ENCODE measurements at regions not wholly inside any gene's neighbourhood (a gene's known extent, or its start where the extent isn't known, plus 50 kb on each side); places are given as distances from the start of the nearest gene placed in this dataset.

DNA sequence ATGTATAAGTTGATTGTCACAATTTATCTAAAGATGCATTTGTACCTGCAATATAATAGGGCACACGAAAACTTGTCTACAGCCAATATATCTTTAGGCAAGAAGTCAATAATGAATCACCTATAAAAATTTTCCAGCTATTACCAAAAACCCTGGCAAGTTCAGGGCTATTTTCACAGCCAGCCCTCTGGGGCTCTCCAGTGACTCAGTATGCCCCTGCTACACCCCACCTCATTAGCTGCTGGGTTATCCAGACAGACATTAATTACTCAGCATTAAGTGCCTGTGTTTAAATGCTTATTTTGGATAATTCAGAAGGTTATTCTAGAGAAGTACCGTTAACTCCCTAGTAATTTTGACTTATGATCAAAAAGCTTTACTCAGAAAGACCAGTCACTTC, 220.2 kb downstream of the TBX15 start (continued):
- TF ChIP-seq CTCF (conservative IDR thresholded peaks at IDR 0.05; ENCODE audit: low read depth in 2 of 2), result no peak
- TF ChIP-seq EZH2phosphoT487 (IDR thresholded peaks at IDR 0.05; ENCODE audit: unreplicated experiment), result no peak
- no peak for TF ChIP-seq JUNB (IDR thresholded peaks at IDR 0.05; ENCODE audit: unreplicated experiment)
- no peak for TF ChIP-seq STAT1 (IDR thresholded peaks at IDR 0.05; ENCODE audit: unreplicated experiment)
- TF ChIP-seq NANOG (IDR thresholded peaks at IDR 0.05; ENCODE audit: borderline replicate concordance), result no peak
- no peak for TF ChIP-seq ZNF331 (CRISPR knock-in tag; IDR thresholded peaks at IDR 0.05; ENCODE audit: low read depth)
- TF ChIP-seq, protein P1, sequence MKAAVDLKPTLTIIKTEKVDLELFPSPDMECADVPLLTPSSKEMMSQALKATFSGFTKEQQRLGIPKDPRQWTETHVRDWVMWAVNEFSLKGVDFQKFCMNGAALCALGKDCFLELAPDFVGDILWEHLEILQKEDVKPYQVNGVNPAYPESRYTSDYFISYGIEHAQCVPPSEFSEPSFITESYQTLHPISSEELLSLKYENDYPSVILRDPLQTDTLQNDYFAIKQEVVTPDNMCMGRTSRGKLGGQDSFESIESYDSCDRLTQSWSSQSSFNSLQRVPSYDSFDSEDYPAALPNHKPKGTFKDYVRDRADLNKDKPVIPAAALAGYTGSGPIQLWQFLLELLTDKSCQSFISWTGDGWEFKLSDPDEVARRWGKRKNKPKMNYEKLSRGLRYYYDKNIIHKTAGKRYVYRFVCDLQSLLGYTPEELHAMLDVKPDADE (IDR thresholded peaks at IDR 0.05), result no peak

- H3F3A ChIP-seq (replicated peaks; ENCODE audit: low read depth), result no peaks in the 10 kb centered on the region
- no peaks in the 10 kb centered on the region for H3K36me3 ChIP-seq (ENCODE audit: insufficient read depth)
- peaks cover 7% of the 10 kb centered on the region for H3K4me1 Mint-ChIP-seq
- H3K4me3 ChIP-seq, result no peak overlapping the region
- no peak overlapping the region for H2AFZ ChIP-seq
- H3K27me3 Mint-ChIP-seq (ENCODE audit: insufficient read depth, low read depth, poor library complexity), result peaks cover 6% of the 10 kb centered on the region
- no peak overlapping the region for H3K27ac Mint-ChIP-seq
- peaks cover 77% of the 10 kb centered on the region for H3K27me3 ChIP-seq (ENCODE audit: insufficient read depth)
- H3K79me2 ChIP-seq (replicated peaks; ENCODE audit: insufficient read depth), result no peaks in the 10 kb centered on the region
- H3K9me3 Mint-ChIP-seq, result no peaks in the 10 kb centered on the region
- no peaks in the 10 kb centered on the region for H3K4me1 ChIP-seq (ENCODE audit: insufficient read depth)
- ATAC-seq (no peak), DNase-seq (ENCODE audit: low spot score) (no peak)
- H3K27ac ChIP-seq (ENCODE audit: low read depth), result no peak overlapping the region
- no peaks in the 10 kb centered on the region for H3K36me3 Mint-ChIP-seq (ENCODE audit: low read depth)
- no peak overlapping the region for H3K4me2 ChIP-seq
- TF ChIP-seq STAT1 (IDR thresholded peaks at IDR 0.05; ENCODE audit: unreplicated experiment) (no peak), EZH2phosphoT487 (IDR thresholded peaks at IDR 0.05; ENCODE audit: unreplicated experiment) (no peak), JUNB (IDR thresholded peaks at IDR 0.05; ENCODE audit: unreplicated experiment) (no peak), ZNF114 (CRISPR knock-in tag; IDR thresholded peaks at IDR 0.05) (no peak)
- no peak overlapping the region for H3K4me3 Mint-ChIP-seq
- H4K20me1 ChIP-seq (replicated peaks; ENCODE audit: insufficient read depth), result 0 out of 2 replicates have a peak, but pooled peaks cover 3% of the 10 kb centered on the region
- no peaks in the 10 kb centered on the region for H3K9me2 ChIP-seq (ENCODE audit: insufficient read depth)
Measured at GRCh38 chr1:118753976-118754375, 234.2 kb downstream of the TBX15 start.

- Histone ChIP-seq H3F3A (replicated peaks; ENCODE audit: low read depth) (no peaks in the 10 kb centered on the region), H3K4me2 (no peak overlapping the region), H3K36me3 (ENCODE audit: insufficient read depth) (no peaks in the 10 kb centered on the region), H3K27me3 (ENCODE audit: insufficient read depth) (peaks cover 53% of the 10 kb centered on the region), H3K4me3 (no peak overlapping the region), H3K4me1 (ENCODE audit: insufficient read depth) (no peaks in the 10 kb centered on the region), H3K79me2 (replicated peaks; ENCODE audit: insufficient read depth) (no peaks in the 10 kb centered on the region), H4K20me1 (replicated peaks; ENCODE audit: insufficient read depth) (no peaks in the 10 kb centered on the region), H2AFZ (no peak overlapping the region), H3K9me2 (ENCODE audit: insufficient read depth) (no peaks in the 10 kb centered on the region), H3K27ac (ENCODE audit: low read depth) (no peak overlapping the region)
- DNase-seq (ENCODE audit: low spot score) (no peak), ATAC-seq (no peak)
- H3K27me3 Mint-ChIP-seq (ENCODE audit: insufficient read depth, low read depth, poor library complexity), result peaks cover 5% of the 10 kb centered on the region
- peaks cover 7% of the 10 kb centered on the region for H3K4me1 Mint-ChIP-seq
- H3K9me3 Mint-ChIP-seq, result no peaks in the 10 kb centered on the region
- H3K4me3 Mint-ChIP-seq, result no peak overlapping the region
- H3K36me3 Mint-ChIP-seq (ENCODE audit: low read depth), result no peaks in the 10 kb centered on the region
- no peak overlapping the region for H3K27ac Mint-ChIP-seq
- TF ChIP-seq JUNB (IDR thresholded peaks at IDR 0.05; ENCODE audit: unreplicated experiment), result no peak
- no peak for TF ChIP-seq CREB1 (CRISPR knock-in tag; IDR thresholded peaks at IDR 0.05; ENCODE audit: low read depth)
- no peak for TF ChIP-seq NANOG (IDR thresholded peaks at IDR 0.05; ENCODE audit: borderline replicate concordance)
- TF ChIP-seq EZH2 (IDR thresholded peaks at IDR 0.05; ENCODE audit: low read depth, unreplicated experiment), result no peak
- no peak for TF ChIP-seq ZNF462 (CRISPR knock-in tag; IDR thresholded peaks at IDR 0.05)
Measured at GRCh38 chr1:118751166-118751565, 237.0 kb downstream of the TBX15 start.
